Heart right ventricle (tissue), 16 donors: ENCODE measurements at regions not wholly inside any gene's neighbourhood (a gene's known extent, or its start where the extent isn't known, plus 50 kb on each side); places are given as distances from the start of the nearest gene placed in this dataset.

Experiments
- ATAC-seq, 8 donors: fragments of 200-7000 bp; cut with Tn5 transposase; one replicate each; pipeline ENCODE4 v1.9.1; 2020; ENCODE audit warnings: mild to moderate bottlenecking in 8 of 8, moderate library complexity in 8 of 8, moderate number of reproducible peaks in 1 of 8
- DNase-seq, 2 donors: peaks; one replicate each; pipeline ENCODE4 v3.0.0-alpha.2; 2020
- H3K27ac ChIP-seq, 10 donors: fragments of 200-600 bp; sonication (generic) in 2 of 10; one replicate each; pipeline versions ENCODE4 v1.5.0 to v1.8.0; 2020 to 2022; ENCODE audit warnings: mild to moderate bottlenecking in 3 of 10
- H3K27me3 ChIP-seq, 7 donors: fragments of 200-600 bp; one replicate each; pipeline ENCODE4 v1.8.0; 2021 to 2022; ENCODE audit warnings: mild to moderate bottlenecking in 2 of 7
- H3K36me3 ChIP-seq, 9 donors: fragments of 200-600 bp; sonication (generic) in 1 of 9; one replicate each; pipeline versions ENCODE4 v1.5.0 to v1.8.0; 2020 to 2022; ENCODE audit warnings: mild to moderate bottlenecking in 2 of 9
- H3K4me1 ChIP-seq, 9 donors: fragments of 200-600 bp; sonication (generic) in 1 of 9; one replicate each; pipeline versions ENCODE4 v1.5.0 to v1.8.0; 2020 to 2022; ENCODE audit warnings: mild to moderate bottlenecking in 4 of 9
- H3K4me3 ChIP-seq, 10 donors: fragments of 200-600 bp; sonication (generic) in 2 of 10; one replicate each; pipeline versions ENCODE4 v1.5.0 to v1.8.0; 2020 to 2022; ENCODE audit warnings: mild to moderate bottlenecking in 7 of 10, moderate library complexity in 2 of 10
- H3K9me3 ChIP-seq, 11 donors: fragments of 200-600 bp in 10 of 11; sonication (generic) in 2 of 11; one replicate each; pipeline versions ENCODE4 v1.5.0 to v1.8.0; 2013 to 2022; ENCODE audit warnings: mild to moderate bottlenecking in 2 of 11, control low read depth in 1 of 11, moderate library complexity in 1 of 11
- WGBS, 2 donors: extraction: QIAGEN DNeasy Blood & Tissue Kit; methylation state at CpG; one replicate each; pipeline ENCODE4 v1.1.7; 2013; ENCODE audit warnings: inconsistent platforms in 1 of 2; 5-methylcytosine and 5-hydroxymethylcytosine counted together
- intact Hi-C, 10 donors: fragments of 100-400 bp; cut with DNase I; formaldehyde crosslinking; loops; one replicate each; pipeline versions ENCODE4 v1.11.1 to v1.14.2; 2022
- TF ChIP-seq, protein P1 (sequence below), 9 donors: fragments of 200-600 bp; sonication (generic) in 2 of 9; IDR thresholded peaks; one replicate each; pipeline versions ENCODE4 v1.5.0 to v1.8.0; 2021 to 2022; ENCODE audit warnings: antibody characterized with exemption in 9 of 9, mild to moderate bottlenecking in 5 of 9, moderate library complexity in 1 of 9
- donor health status: Arrhythmogenic right ventricular cardiomyopathy.
- donor health status: ischemic (EF 13 %, LVEDD 7.1; RV severe dilation, severe dysfunction).
- donor health status: healthy with polysubstance abuse.
- donor health status: DM: no; HTN: yes; CAD: no.
- donor health status: DM: no; HTN: no; CAD: no.
- donor health status: ischemic (EF 25% LVEDD 6.9; RV normal size, moderate dysfunction).
- donor health status: ischemic (EF 25% LVEDD 5.7; RV mildly dilated, moderate dysfunction).
- donor health status: healthy.
- donor health status: DM: yes; HTN: yes; CAD: no.
- donor health status: Ischemic cardiomyopathy.
- donor health status: ischemic (EF 35%, LVEDD 5.7; RV mildly dilated, moderate dysfunction).
- donor health status: nonischemic (EF 11% LVEDD 7.7; RV severe dilation, severe dysfunction).
- donor health status: DM: yes; HTN: yes; CAD: no.
- donor health status: PGD.
- donor health status: ischemic (EF 29% LVEDD 5.4; RV normal size, mild dysfunction).
- donor health status: nonischemic (EF 23%, LVEDD 6.1; RV moderate dilation, normal function).

DNA sequence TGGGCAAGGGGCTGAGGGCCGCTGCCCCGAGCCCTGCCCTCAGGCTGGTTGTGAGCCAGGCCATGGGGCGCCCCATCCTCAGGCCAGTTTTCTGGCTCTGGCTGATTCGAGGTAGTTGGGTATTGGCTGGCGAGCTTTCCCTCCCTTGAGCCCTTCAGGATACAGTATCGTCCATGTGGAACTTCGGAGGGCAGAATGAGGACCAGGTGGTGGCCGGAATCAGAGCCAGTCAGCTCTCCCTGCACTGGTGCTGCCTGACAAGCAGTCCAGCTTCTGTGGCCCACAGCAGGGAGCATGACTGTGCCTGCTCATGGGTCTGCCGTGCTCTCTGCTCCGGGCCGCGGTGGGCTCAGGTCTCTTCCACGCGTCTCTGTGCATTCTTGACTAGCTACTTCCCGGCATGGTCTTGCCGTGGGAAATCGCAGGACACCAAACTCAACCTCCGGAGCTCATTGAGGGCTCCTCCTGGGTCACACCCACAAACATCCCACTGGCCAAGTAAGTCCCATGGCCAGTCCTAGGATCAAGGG, 1289.3 kb downstream of the BRD1 start:
- no peaks in the 10 kb centered on the region for H3K9me3 ChIP-seq
- ATAC-seq = no peak
- no peak for DNase-seq
- no peaks in the 10 kb centered on the region for H3K4me1 ChIP-seq
- 82 to 84% methylated on average over 18 of the region's 18 CpGs for WGBS, 2 donors
- H3K27me3 ChIP-seq = peaks cover 0 to 63% (median 22%) of the 10 kb centered on the region in 7 donors
- H3K4me3 ChIP-seq = no peak overlapping the region
- TF ChIP-seq, protein P1, sequence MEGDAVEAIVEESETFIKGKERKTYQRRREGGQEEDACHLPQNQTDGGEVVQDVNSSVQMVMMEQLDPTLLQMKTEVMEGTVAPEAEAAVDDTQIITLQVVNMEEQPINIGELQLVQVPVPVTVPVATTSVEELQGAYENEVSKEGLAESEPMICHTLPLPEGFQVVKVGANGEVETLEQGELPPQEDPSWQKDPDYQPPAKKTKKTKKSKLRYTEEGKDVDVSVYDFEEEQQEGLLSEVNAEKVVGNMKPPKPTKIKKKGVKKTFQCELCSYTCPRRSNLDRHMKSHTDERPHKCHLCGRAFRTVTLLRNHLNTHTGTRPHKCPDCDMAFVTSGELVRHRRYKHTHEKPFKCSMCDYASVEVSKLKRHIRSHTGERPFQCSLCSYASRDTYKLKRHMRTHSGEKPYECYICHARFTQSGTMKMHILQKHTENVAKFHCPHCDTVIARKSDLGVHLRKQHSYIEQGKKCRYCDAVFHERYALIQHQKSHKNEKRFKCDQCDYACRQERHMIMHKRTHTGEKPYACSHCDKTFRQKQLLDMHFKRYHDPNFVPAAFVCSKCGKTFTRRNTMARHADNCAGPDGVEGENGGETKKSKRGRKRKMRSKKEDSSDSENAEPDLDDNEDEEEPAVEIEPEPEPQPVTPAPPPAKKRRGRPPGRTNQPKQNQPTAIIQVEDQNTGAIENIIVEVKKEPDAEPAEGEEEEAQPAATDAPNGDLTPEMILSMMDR (IDR thresholded peaks at IDR 0.05) = no peak
- no peaks in the 10 kb centered on the region for H3K36me3 ChIP-seq
- H3K27ac ChIP-seq = no peak overlapping the region
- intact Hi-C loops = no loop called here

DNA sequence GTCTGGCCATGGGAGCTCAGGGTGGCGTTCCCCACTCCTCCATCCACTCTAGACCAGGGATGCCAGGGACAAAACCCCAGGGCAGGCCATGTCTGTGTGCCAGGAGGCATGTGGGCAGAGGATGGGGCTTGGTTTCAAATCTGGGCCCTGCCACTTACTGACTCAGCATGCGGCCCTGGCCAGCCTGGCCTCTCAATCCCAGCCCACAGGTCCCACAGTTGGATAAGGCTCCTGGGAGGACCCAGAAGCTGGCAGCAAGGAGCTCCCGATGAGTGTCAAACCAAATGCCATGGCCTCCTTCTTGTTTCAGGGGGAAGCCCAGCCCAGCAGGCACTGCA, 1290.4 kb downstream of the BRD1 start:
- 78 to 86% methylated on average over 3 of the region's 3 CpGs for WGBS, 2 donors

DNA sequence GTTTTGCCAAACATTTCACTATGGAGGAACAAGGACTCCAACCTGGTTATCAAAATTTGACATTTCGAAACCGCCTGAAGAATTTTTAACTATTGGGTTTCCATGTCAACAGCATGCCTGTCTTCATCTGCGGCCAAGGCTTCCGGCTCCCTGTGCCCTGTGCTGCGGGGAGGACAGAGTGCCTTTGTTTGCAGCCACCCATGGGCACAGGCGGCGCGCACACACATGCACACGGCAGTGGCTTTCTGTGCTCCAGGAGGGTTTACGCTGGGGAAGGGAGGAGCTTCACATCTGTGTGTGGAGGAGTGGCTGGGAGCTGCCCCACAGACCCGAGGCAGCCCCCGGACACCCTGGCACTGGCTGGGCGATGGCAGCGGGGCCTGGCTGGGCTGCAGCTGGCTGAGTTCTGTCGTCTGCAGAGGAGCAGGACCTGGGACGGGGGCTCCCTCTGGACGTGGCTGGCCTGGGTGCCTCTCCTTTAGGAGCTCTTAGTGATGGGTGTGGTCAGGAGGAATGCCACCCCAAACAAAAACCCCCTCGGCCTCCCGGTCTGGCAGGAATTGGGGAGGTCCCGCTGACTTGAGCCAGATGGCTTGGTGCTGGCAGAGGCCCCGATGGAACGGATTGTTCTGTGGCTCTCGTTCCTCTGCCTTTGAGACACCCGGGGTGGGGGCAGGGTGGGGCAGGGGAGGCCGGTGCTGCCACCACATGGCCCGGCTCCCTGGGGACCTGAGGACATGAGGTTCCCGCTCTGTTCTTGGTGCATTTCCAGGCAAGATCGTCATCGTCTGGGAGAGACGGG, 1290.9 kb downstream of the BRD1 start:
- DNase-seq (no peak), ATAC-seq (peak in 1 of 8 donors; percentile 20)
- intact Hi-C loops = no loop called here
- Histone ChIP-seq H3K4me3 (no peak overlapping the region), H3K9me3 (no peaks in the 10 kb centered on the region), H3K36me3 (no peaks in the 10 kb centered on the region), H3K4me1 (no peaks in the 10 kb centered on the region), H3K27me3 (peaks cover 0 to 70% (median 28%) of the 10 kb centered on the region in 7 donors), H3K27ac (no peak overlapping the region)
- TF ChIP-seq, protein P1 (IDR thresholded peaks at IDR 0.05) = no peak
- 72 to 74% methylated on average over 30 of the region's 30 CpGs for WGBS, 2 donors

More for the DNA sequence above, 1290.4 kb downstream of the BRD1 start:
- peak in 1 of 8 donors; percentile 16 for ATAC-seq
- no peaks in the 10 kb centered on the region for H3K36me3 ChIP-seq
- no peak overlapping the region for H3K27ac ChIP-seq
- H3K4me3 ChIP-seq = no peak overlapping the region
- intact Hi-C loops = no loop called here
- peaks cover 0 to 65% (median 22%) of the 10 kb centered on the region in 7 donors for H3K27me3 ChIP-seq
- TF ChIP-seq, protein P1 (IDR thresholded peaks at IDR 0.05) = no peak
- H3K9me3 ChIP-seq = no peaks in the 10 kb centered on the region
- H3K4me1 ChIP-seq = no peaks in the 10 kb centered on the region
- DNase-seq = no peak

DNA sequence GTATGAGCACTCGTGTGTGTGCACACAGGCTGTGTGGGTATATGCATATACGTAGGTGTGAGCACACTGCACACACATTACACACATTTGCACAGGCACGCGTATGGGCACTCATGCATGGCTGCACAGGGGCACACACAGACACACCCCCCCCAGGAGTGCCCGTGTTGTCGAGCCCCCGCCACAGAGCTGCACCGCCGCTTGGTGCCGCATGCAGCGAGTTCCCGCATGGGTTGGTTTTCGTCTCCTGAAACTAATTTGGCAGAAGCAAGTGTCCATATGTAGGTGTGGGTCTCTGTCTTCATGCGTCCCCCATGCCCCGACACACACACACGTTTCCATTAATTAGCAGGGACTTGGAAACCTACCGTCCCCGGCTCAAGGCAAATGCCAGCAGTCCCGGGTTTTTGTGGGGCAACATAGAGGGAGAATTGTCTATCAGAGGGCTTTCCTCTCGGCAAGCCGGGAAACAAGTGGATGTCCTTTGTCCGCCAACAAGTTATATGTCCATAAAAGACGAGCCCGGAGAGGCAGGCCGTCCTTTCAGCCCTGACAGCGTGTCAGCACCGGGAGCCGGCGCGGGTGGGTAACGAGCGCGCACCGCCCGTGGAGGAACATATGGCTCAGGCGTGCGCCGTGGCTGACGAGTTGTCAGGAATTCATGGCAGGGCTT, 1291.7 kb downstream of the BRD1 start:
- H3K27me3 ChIP-seq = peaks cover 0 to 73% (median 23%) of the 10 kb centered on the region in 7 donors
- no peaks in the 10 kb centered on the region for H3K36me3 ChIP-seq
- intact Hi-C loops = no loop called here
- no peak overlapping the region for H3K4me3 ChIP-seq
- WGBS, 2 donors = 86 to 88% methylated on average over 39 of the region's 39 CpGs
- TF ChIP-seq, protein P1 (IDR thresholded peaks at IDR 0.05) = no peak
- ATAC-seq = no peak
- H3K27ac ChIP-seq = no peak overlapping the region
- no peaks in the 10 kb centered on the region for H3K9me3 ChIP-seq
- H3K4me1 ChIP-seq = no peaks in the 10 kb centered on the region
- no peak for DNase-seq
